T-helper 2 cell treated with Interferon-gamma antibody and Interleukin-4, amounts not matched to agents 5 μg/mL and 100 μg/mL, for 36 hours (primary cell): ENCODE measurements at regions not wholly inside any gene's neighbourhood (a gene's known extent, or its start where the extent isn't known, plus 50 kb on each side); places are given as distances from the start of the nearest gene placed in this dataset.

Experiments
- DNase-seq: peaks from one replicate; pipeline ENCODE4 v3.0.0; 2021; ENCODE audit warnings: low spot score
- H3K27ac Mint-ChIP-seq: one replicate; pipeline ENCODE4 v1.8.0; 2021; ENCODE audit warnings: mild to moderate bottlenecking, mixed read lengths
- H3K27me3 Mint-ChIP-seq: one replicate; pipeline ENCODE4 v1.8.0; 2021; ENCODE audit warnings: low read depth, mixed read lengths
- H3K36me3 Mint-ChIP-seq: one replicate; pipeline ENCODE4 v1.8.0; 2021; ENCODE audit warnings: low read depth, mixed read lengths
- H3K4me1 Mint-ChIP-seq: one replicate; pipeline ENCODE4 v1.8.0; 2021; ENCODE audit warnings: low read depth, mixed read lengths
- H3K4me3 Mint-ChIP-seq: one replicate; pipeline ENCODE4 v1.8.0; 2022; ENCODE audit warnings: mild to moderate bottlenecking, moderate library complexity, mixed read lengths
- H3K9me3 Mint-ChIP-seq: one replicate; pipeline ENCODE4 v1.8.0; 2021; ENCODE audit warnings: mixed read lengths

DNA sequence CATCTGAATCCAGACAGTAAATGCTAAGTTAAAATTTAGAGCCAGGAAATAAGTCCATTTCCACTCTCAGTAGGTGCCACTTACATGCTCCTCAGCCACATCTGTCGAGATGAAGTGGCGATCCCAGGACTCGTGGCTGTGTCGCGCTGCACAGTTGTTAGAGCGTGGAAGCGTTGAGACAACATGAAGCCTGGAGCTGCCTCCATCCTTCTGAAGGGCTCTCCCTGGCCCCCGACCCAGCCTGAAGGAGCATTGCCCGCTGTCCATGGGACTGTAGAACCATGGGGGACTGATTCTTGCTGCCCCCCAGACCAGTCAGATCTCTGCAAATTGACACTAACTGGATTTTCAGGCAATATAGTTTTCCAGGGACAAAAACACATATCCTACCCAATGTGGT is 58.9 kb downstream of the IRX1 start:
- no peaks in the 10 kb centered on the region for H3K36me3 Mint-ChIP-seq
- no peak overlapping the region for H3K4me3 Mint-ChIP-seq
- no peaks in the 10 kb centered on the region for H3K27me3 Mint-ChIP-seq
- peaks cover 4% of the 10 kb centered on the region for H3K9me3 Mint-ChIP-seq
- DNase-seq = no peak
- H3K4me1 Mint-ChIP-seq = no peaks in the 10 kb centered on the region
- no peak overlapping the region for H3K27ac Mint-ChIP-seq

DNA sequence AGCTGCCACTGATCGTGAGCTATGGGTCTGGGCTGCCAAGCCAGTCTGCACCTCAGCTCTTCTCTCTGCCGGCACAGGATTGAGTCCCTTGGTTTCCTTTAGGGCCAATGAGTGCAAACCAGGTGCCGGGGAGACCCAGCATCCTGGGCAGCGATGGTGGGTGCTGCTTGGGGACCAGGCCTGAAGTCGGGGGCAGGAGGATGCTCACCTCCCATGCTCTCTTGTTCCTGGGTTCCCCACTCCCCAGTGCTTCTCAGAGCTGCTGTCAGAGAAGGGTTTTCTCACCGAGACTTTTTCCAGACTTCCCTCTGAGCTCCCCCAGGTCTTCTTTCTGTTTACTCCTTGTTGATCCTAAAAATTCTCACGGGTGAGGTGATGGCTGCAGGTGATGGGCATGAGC is 61.2 kb downstream of the IRX1 start:
- no peaks in the 10 kb centered on the region for H3K9me3 Mint-ChIP-seq
- H3K36me3 Mint-ChIP-seq = no peaks in the 10 kb centered on the region
- no peaks in the 10 kb centered on the region for H3K27me3 Mint-ChIP-seq
- H3K4me1 Mint-ChIP-seq = no peaks in the 10 kb centered on the region
- DNase-seq = no peak
- H3K4me3 Mint-ChIP-seq = no peak overlapping the region
- H3K27ac Mint-ChIP-seq = no peak overlapping the region

DNA sequence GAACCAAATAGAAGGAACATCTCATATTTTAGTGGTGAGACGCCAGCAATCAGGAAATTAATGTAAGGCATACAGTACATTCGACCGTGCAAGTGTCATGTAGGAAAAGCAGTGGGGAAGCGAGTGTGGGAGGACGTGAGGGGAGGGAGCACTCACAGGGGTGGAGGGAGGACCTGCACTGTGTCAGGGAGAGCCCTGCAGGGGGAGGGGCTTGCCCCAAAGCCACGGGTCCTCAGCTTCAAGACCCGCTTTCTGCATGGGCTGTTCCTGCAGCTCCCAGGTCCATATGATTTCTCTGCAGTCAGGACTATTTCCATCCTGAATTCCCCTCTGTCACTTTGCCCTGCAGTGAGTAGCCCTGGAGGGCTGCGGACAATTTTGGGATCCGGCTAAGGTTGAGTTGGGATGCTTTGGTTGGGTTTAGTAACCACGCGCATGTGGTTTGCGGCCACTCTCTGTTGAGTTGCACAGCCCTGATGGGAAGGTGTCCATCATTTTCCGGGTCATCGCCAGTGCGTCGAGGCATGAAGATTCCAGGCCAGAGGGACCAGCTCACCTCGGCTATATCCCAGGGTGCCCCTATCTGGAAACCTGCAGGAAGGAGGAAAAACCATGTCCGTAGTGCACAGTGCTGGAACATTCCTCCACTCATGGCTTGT is 61.9 kb downstream of the IRX1 start:
- H3K4me3 Mint-ChIP-seq = no peak overlapping the region
- DNase-seq = no peak
- H3K27me3 Mint-ChIP-seq = no peaks in the 10 kb centered on the region
- H3K36me3 Mint-ChIP-seq = no peaks in the 10 kb centered on the region
- H3K27ac Mint-ChIP-seq = no peak overlapping the region
- H3K4me1 Mint-ChIP-seq = no peaks in the 10 kb centered on the region
- H3K9me3 Mint-ChIP-seq = no peaks in the 10 kb centered on the region

DNA sequence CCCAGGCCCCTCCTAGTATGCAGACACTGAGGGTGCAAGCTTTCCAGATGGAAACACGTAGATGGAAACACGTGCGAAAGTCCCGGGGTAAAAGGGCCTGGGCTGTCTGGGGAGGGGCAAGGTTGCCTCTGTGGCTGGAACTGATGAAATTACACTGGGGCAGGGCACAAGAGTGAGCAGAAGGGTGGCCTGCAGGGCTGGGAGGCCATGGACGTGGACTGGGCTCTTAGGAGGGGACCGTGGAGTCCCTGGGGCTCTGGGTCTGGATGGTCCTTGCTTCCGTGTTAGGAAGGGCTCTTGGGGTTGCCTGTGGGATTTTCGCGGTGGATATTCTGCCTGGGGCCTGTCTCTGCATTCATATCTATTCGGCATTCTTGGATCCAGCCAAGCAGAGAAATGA is 63.3 kb downstream of the IRX1 start:
- no peaks in the 10 kb centered on the region for H3K4me1 Mint-ChIP-seq
- H3K4me3 Mint-ChIP-seq = no peak overlapping the region
- no peaks in the 10 kb centered on the region for H3K27me3 Mint-ChIP-seq
- no peak overlapping the region for H3K27ac Mint-ChIP-seq
- DNase-seq = no peak
- H3K36me3 Mint-ChIP-seq = no peaks in the 10 kb centered on the region
- peaks cover 4% of the 10 kb centered on the region for H3K9me3 Mint-ChIP-seq

DNA sequence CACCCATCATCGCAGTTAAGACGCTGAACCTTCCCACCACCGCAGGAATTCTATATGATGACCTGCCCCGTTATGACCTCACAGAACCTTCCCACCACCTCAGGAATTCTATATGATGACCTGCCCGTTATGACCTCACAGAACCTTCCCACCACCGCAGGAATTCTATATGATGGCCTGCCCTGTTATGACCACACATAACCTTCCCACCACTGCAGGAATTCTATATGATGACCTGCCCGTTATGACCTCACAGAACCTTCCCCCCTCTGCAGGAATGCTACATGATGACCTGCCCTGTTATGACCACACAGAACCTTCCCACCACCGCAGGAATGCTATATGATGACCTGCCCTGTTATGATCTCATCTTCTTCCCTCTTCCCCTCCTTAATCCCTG is 64.3 kb downstream of the IRX1 start:
- Mint-ChIP-seq H3K9me3 (peaks cover 4% of the 10 kb centered on the region), H3K4me1 (no peaks in the 10 kb centered on the region), H3K27me3 (no peaks in the 10 kb centered on the region), H3K36me3 (no peaks in the 10 kb centered on the region), H3K27ac (no peak overlapping the region), H3K4me3 (no peak overlapping the region)
- no peak for DNase-seq

DNA sequence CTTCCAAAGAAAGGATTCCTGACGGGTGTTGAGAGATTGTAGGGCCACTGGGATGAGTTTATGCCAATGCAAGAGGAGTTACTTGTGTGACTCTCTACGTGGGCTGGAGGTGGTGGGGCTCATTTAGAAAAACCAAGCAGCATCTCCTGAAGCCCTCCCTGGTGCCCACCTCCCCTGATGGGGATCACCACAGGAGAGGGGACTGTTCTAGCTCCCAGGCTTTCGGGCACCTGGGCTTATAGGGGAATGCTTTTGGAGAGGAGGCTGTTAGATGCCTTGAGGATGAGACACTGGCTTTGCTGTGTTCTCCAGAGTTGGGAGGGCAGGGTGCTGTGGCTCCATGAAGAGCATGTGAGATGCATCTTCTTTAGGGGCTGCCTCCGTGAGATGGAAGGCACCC is 65.0 kb downstream of the IRX1 start:
- no peaks in the 10 kb centered on the region for H3K36me3 Mint-ChIP-seq
- H3K27me3 Mint-ChIP-seq = no peaks in the 10 kb centered on the region
- no peak for DNase-seq
- H3K9me3 Mint-ChIP-seq = peaks cover 4% of the 10 kb centered on the region
- H3K4me1 Mint-ChIP-seq = no peaks in the 10 kb centered on the region
- H3K4me3 Mint-ChIP-seq = no peak overlapping the region
- H3K27ac Mint-ChIP-seq = no peak overlapping the region

DNA sequence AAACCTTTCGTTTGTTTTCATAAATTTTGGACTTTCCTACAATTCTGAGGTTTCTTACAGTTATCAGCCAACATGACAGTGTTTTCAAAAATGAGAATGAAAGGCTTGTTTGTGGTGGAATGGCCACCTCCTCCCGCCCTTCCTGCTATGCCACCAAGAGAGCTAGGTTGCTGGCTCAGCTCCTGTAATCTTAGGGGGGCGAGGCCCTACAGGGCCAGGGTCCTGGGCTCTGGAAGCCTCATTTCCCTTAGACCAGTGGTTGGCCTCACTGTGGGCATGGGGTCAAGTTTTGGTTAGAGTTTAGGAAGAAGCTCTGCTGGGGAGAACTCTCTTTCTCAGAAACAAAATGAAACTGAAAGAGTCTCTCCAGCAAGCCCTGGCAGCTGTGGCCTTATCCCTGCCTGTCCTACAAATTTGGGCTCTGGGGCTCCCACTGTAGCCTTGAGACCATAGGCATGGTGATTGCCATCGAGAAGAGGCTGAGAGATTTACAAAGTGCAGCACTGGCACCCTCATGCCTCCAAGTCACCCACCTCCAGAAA is 66.2 kb downstream of the IRX1 start:
- H3K27me3 Mint-ChIP-seq = no peaks in the 10 kb centered on the region
- no peaks in the 10 kb centered on the region for H3K4me1 Mint-ChIP-seq
- H3K9me3 Mint-ChIP-seq = peaks cover 4% of the 10 kb centered on the region
- no peaks in the 10 kb centered on the region for H3K36me3 Mint-ChIP-seq
- H3K4me3 Mint-ChIP-seq = no peak overlapping the region
- no peak for DNase-seq
- H3K27ac Mint-ChIP-seq = no peak overlapping the region

DNA sequence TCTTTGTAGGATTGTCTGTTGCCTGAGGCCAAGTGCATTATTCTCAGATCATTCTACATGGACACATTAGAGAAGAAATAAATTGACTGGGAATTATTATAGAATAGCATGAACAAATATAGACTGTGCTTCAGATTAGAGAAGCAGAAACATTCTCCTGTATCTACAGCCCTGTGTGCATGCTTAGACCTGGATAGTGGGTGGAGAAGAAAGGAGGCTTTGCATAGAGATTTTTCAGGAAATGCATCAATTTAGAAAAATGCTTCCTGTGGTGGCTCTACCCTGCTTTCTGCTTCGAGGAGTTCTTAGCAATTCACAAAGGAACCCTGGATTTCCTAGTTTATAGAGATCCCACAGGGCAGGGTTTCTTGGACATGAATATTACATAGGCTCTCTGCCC is 66.7 kb downstream of the IRX1 start:
- H3K27me3 Mint-ChIP-seq = no peaks in the 10 kb centered on the region
- H3K4me1 Mint-ChIP-seq = no peaks in the 10 kb centered on the region
- H3K36me3 Mint-ChIP-seq = no peaks in the 10 kb centered on the region
- no peak for DNase-seq
- H3K9me3 Mint-ChIP-seq = peaks cover 4% of the 10 kb centered on the region
- no peak overlapping the region for H3K27ac Mint-ChIP-seq
- no peak overlapping the region for H3K4me3 Mint-ChIP-seq

DNA sequence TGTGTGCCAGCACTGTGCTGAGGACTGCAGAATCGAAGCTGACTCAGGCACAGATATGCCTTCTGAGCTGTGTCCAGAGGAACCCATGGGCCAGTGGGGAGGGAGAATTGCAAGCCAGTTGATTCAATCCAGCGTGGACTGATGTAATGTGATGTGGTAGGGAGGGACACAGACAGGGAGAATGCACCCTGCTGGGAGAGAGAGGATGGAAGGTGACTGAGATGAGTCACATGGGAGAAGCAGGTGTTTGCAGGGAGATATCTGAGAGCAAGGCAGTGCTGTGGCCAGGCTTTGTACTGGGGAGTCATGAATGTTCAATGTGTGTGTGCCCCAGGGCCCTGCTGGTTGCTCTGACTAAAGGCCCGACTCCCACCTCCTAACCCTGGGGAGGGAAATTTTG is 75.7 kb downstream of the IRX1 start:
- no peak for DNase-seq
- Mint-ChIP-seq H3K4me1 (no peaks in the 10 kb centered on the region), H3K27me3 (no peaks in the 10 kb centered on the region), H3K9me3 (peaks cover 7% of the 10 kb centered on the region), H3K27ac (no peak overlapping the region), H3K36me3 (no peaks in the 10 kb centered on the region), H3K4me3 (no peak overlapping the region)

DNA sequence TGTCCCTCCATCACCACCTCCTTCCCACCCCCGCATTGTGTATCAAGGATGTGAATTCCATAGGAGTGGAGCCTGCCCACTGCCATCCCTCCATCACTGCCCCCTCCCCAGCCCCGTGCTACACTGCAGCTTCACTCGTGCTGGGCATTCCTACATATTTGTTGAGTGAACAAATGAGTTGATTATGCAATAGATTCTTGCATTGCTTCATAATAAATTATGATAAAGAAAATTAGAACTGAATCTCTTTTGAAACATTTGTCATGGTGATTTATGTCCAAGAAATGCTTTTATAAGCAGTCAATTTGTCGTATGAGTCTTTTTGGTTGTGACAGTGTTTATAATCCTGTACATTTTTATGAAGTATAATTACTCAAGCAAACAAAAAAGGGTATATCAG is 83.2 kb downstream of the IRX1 start:
- no peaks in the 10 kb centered on the region for H3K36me3 Mint-ChIP-seq

DNA sequence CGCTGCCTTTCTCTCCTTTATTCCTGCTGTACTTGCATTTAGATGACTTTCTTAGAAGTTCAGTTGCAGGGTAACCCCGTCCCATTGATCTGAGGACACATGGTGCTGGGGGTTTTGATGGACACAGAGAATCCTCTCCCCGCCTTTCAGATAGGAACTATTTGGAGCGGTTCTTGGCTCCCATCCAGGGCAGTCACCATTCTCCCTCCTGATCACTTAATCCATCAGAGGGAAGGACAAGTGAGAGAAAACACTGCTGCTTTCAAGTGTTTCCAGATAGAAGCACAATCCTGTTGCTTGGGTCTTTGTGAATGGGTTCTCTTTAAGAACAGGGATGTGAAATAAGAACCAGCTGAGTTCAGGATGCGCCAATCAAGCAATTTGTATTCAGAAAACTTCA is 85.2 kb downstream of the IRX1 start:
- Mint-ChIP-seq H3K36me3 (no peaks in the 10 kb centered on the region), H3K9me3 (peaks cover 6% of the 10 kb centered on the region), H3K4me3 (no peak overlapping the region), H3K27ac (no peak overlapping the region), H3K27me3 (no peaks in the 10 kb centered on the region), H3K4me1 (no peaks in the 10 kb centered on the region)
- DNase-seq = no peak

More for the DNA sequence above, 83.2 kb downstream of the IRX1 start:
- DNase-seq = no peak
- Mint-ChIP-seq H3K4me3 (no peak overlapping the region), H3K9me3 (peaks cover 4% of the 10 kb centered on the region), H3K4me1 (no peaks in the 10 kb centered on the region), H3K27me3 (no peaks in the 10 kb centered on the region), H3K27ac (no peak overlapping the region)

DNA sequence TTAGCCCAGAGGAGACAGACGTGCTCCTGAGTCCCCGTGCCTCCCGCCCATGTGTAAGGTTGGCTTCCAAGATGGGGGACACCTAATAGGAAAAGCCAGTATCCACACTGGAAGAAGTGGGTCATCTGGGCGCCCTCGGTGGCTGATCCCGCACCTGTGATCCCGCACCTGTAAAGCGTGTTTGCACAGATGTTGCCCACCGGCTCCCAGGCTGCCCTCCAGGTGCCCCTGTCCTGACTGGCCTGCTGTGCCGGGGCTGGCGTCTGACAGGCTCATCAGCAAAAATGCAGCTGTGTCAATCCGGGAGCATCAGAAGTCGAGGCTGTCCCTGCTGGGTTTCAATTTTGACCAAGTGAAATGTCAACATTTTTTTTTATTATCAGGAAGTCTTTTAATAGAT is 88.5 kb downstream of the IRX1 start:
- no peaks in the 10 kb centered on the region for H3K4me1 Mint-ChIP-seq

DNA sequence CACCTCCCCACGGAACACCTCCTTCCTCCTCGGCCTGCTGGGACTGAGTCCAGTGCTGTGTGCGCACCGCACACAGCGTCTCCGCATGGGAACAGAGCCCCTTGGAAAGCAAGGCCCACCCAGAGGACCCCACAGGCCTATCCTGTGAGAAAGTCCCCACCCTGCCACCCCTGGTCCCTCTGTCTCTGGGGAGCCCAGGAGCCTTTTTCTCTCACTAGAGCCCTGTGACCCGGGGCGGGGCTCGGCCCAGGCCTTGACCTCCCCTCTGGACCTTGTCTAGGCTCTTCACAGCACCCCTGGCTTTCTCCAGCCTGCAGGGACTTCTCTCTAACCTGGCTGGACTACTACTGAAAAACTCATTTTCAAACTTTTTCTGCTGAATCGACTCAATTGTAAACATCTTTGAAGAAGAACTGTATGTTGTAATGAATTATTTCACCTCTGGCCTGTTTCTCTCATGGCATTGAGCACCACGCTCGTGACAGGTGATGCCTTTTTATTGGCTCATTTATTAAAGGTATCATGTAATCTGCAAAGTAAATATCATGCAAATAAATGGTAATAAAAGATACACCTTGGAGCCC is 89.2 kb downstream of the IRX1 start:
- Mint-ChIP-seq H3K4me3 (no peak overlapping the region), H3K27me3 (no peaks in the 10 kb centered on the region), H3K27ac (no peak overlapping the region), H3K9me3 (peaks cover 8% of the 10 kb centered on the region), H3K36me3 (no peaks in the 10 kb centered on the region), H3K4me1 (no peaks in the 10 kb centered on the region)
- DNase-seq = no peak

More for the DNA sequence above, 88.5 kb downstream of the IRX1 start:
- Mint-ChIP-seq H3K27ac (no peak overlapping the region), H3K9me3 (peaks cover 10% of the 10 kb centered on the region), H3K4me3 (no peak overlapping the region), H3K36me3 (no peaks in the 10 kb centered on the region), H3K27me3 (no peaks in the 10 kb centered on the region)
- no peak for DNase-seq

DNA sequence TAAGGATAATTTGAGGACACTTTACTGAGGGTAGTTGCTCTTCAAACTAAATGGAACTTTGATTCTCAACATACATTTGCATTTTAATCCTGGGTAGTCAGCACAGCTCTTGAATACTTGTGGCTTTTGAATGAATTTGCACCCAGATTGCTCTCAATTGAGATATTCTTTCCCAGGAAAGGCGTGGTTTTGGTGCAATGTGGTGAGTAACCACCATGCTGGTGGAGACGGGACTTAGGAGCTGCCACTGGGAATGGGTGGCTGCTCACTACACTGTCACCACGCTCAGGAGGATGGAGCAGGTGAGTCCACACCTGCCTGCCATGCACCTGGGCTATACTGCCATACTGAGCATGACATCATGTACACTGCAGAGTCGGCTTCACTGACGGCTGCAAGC is 99.2 kb downstream of the IRX1 start:
- no peaks in the 10 kb centered on the region for H3K36me3 Mint-ChIP-seq
- H3K4me3 Mint-ChIP-seq = no peak overlapping the region
- DNase-seq = no peak
- peaks cover 6% of the 10 kb centered on the region for H3K9me3 Mint-ChIP-seq
- H3K4me1 Mint-ChIP-seq = no peaks in the 10 kb centered on the region
- no peaks in the 10 kb centered on the region for H3K27me3 Mint-ChIP-seq
- H3K27ac Mint-ChIP-seq = no peak overlapping the region

DNA sequence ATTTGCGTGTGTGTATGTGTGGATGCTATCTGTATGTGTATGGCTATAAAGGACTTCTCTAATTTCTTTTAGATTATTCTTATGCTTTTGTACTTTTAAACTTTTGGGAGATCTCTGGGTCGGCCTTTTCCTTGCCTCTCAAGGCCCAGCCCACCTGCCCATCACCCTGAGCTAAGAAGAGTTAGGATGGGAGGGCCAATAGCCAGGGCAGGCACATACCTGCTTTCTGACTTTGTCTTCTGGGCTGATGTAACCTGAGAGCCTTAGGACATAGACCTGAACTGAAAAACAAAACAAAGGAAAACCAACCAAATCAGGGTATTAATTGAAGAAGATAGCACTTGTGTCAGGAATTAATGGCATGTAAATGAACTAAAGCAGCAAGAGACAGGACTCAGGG is 100.2 kb downstream of the IRX1 start:
- Mint-ChIP-seq H3K4me3 (no peak overlapping the region), H3K36me3 (no peaks in the 10 kb centered on the region), H3K9me3 (peaks cover 6% of the 10 kb centered on the region), H3K27ac (no peak overlapping the region), H3K4me1 (no peaks in the 10 kb centered on the region), H3K27me3 (no peaks in the 10 kb centered on the region)
- no peak for DNase-seq
